PC-3 (cell line): ENCODE measurements at regions not wholly inside any gene's neighbourhood (a gene's known extent, or its start where the extent isn't known, plus 50 kb on each side); places are given as distances from the start of the nearest gene placed in this dataset.

Experiments
- EZH2 ChIP-seq: fragments of 300-600 bp; sonication (generic); IDR thresholded peaks from one replicate; pipeline ENCODE4 v1.6.1; 2017; ENCODE audit warnings: antibody characterized with exemption, mild to moderate bottlenecking, low read length; ENCODE audit not compliant: unreplicated experiment
- EZH2phosphoT487 ChIP-seq: fragments of 300-600 bp; sonication (generic); IDR thresholded peaks from 2 replicates; pipeline ENCODE4 v1.6.1; 2018; ENCODE audit warnings: mild to moderate bottlenecking, antibody characterized with exemption, low read length, borderline replicate concordance
- TF ChIP-seq, protein P1 (sequence below): fragments of 300-600 bp; sonication (generic); conservative IDR thresholded peaks from 2 replicates; pipeline ENCODE4 v1.5.1; 2017; ENCODE audit warnings: antibody characterized with exemption, low read depth, mild to moderate bottlenecking, low read length

DNA sequence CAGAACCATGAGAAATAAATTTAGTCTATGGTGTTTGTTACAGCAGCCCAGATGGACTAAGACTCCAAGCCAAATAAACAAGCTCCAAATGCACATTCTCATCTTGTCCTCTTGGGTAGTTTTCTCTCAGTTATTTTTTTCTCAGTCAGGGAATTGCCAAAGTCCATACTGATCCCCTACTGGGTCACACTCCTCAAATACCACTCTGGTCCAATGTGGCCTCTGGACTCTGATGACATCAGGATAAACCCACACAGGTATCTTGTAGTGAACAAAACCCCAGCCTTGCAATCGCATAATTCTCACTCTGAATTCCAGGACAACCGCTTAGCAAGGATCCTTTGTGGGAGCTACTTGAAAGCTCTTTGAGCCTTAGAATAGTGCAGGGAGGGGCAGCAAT is 248.4 kb upstream of the JUN start:
- no peak for TF ChIP-seq EZH2
- TF ChIP-seq, protein P1, sequence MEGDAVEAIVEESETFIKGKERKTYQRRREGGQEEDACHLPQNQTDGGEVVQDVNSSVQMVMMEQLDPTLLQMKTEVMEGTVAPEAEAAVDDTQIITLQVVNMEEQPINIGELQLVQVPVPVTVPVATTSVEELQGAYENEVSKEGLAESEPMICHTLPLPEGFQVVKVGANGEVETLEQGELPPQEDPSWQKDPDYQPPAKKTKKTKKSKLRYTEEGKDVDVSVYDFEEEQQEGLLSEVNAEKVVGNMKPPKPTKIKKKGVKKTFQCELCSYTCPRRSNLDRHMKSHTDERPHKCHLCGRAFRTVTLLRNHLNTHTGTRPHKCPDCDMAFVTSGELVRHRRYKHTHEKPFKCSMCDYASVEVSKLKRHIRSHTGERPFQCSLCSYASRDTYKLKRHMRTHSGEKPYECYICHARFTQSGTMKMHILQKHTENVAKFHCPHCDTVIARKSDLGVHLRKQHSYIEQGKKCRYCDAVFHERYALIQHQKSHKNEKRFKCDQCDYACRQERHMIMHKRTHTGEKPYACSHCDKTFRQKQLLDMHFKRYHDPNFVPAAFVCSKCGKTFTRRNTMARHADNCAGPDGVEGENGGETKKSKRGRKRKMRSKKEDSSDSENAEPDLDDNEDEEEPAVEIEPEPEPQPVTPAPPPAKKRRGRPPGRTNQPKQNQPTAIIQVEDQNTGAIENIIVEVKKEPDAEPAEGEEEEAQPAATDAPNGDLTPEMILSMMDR: no peak
- TF ChIP-seq EZH2phosphoT487: no peak
